Esophagus (tissue), 2 donors: ENCODE measurements at regions not wholly inside any gene's neighbourhood (a gene's known extent, or its start where the extent isn't known, plus 50 kb on each side); places are given as distances from the start of the nearest gene placed in this dataset.
"Not testable (repeated sequence)": the region's sequence is repeated elsewhere in the genome, so short reads cannot be mapped to it uniquely, and the experiment has no call there.

Source experiments
- H3K27ac ChIP-seq, 2 donors: one replicate each; pipeline ENCODE4 v1.5.1; 2013; ENCODE audit warnings: low read depth in 2 of 2, mild to moderate bottlenecking in 2 of 2, inconsistent platforms in 1 of 2, low read length in 1 of 2, moderate library complexity in 1 of 2
- H3K27me3 ChIP-seq, 2 donors: one replicate each; pipeline ENCODE4 v1.6.1; 2013; ENCODE audit warnings: low read length in 2 of 2, control low read depth in 1 of 2, mild to moderate bottlenecking in 1 of 2; ENCODE audit not compliant: insufficient read depth in 2 of 2, control insufficient read depth in 1 of 2
- H3K36me3 ChIP-seq, 2 donors: one replicate each; pipeline ENCODE4 v1.6.1; 2013; ENCODE audit warnings: low read length in 1 of 2; ENCODE audit not compliant: control insufficient read depth in 2 of 2, insufficient read depth in 2 of 2
- H3K4me1 ChIP-seq, 2 donors: one replicate each; pipeline ENCODE4 v1.6.1; 2013; ENCODE audit warnings: low read length in 1 of 2; ENCODE audit not compliant: control insufficient read depth in 2 of 2, insufficient read depth in 2 of 2
- H3K4me3 ChIP-seq, 2 donors: one replicate each; pipeline ENCODE4 v1.5.1; 2013; ENCODE audit warnings: low read length in 2 of 2, mild to moderate bottlenecking in 2 of 2, low read depth in 1 of 2, moderate library complexity in 1 of 2
- H3K9me3 ChIP-seq, 2 donors: one replicate each; pipeline ENCODE4 v1.6.1; 2013; ENCODE audit warnings: mild to moderate bottlenecking in 2 of 2, low read depth in 1 of 2, low read length in 1 of 2, moderate library complexity in 1 of 2; ENCODE audit not compliant: control insufficient read depth in 2 of 2, insufficient read depth in 1 of 2
- WGBS, 2 donors: extraction: QIAGEN DNeasy Blood & Tissue Kit; methylation state at CpG; one replicate each; pipeline ENCODE4 v1.1.7; 2013; 5-methylcytosine and 5-hydroxymethylcytosine counted together
- donor health status: healthy with polysubstance abuse.
- donor health status: Bipolar disorder and iron deficiency.

DNA sequence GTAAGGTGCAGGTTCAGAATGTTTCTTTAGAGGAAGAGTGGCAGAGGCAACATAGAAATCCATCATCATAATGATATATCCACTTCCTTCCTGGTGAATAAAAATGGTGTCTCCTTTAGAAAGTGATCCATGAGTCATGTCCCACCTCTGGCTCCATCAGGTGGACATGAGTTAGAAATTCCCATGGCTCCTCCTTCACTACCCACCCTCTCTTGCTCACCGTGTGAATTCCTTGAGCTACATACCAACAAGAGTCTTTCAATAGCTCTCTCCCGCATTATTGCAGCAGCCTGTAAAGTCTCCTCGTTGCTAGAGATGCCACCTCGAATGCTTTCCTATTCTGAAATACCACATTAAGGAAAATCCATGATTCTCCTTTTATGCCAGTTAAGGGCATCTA lies 317.6 kb downstream of the LNPK start:
- no peaks in the 10 kb centered on the region for H3K9me3 ChIP-seq
- no peaks in the 10 kb centered on the region for H3K4me1 ChIP-seq
- no peak overlapping the region for H3K27ac ChIP-seq
- no peaks in the 10 kb centered on the region for H3K36me3 ChIP-seq
- H3K27me3 ChIP-seq, result peaks cover 0 to 3% of the 10 kb centered on the region in 2 donors
- 69 to 70% methylated on average over 4 of the region's 4 CpGs for WGBS, 2 donors
- no peak overlapping the region for H3K4me3 ChIP-seq

GRCh38 chr2:175679728-175680127 lies 322.3 kb downstream of the LNPK start:
- 62 to 65% methylated on average over 2 of the region's 2 CpGs for WGBS, 2 donors
- Histone ChIP-seq H3K36me3 (no peaks in the 10 kb centered on the region), H3K27ac (no peak overlapping the region), H3K9me3 (no peaks in the 10 kb centered on the region), H3K27me3 (peaks cover 0 to under 1% of the 10 kb centered on the region in 2 donors), H3K4me1 (no peaks in the 10 kb centered on the region), H3K4me3 (no peak overlapping the region)

- Histone ChIP-seq H3K27ac (no peak overlapping the region), H3K9me3 (no peaks in the 10 kb centered on the region), H3K27me3 (no peaks in the 10 kb centered on the region), H3K36me3 (no peaks in the 10 kb centered on the region), H3K4me1 (no peaks in the 10 kb centered on the region), H3K4me3 (no peak overlapping the region)
- 80 to 81% methylated on average over 4 of the region's 4 CpGs for WGBS, 2 donors
These were observed 322.8 kb downstream of the LNPK start for GRCh38 chr2:175679231-175679630.

DNA sequence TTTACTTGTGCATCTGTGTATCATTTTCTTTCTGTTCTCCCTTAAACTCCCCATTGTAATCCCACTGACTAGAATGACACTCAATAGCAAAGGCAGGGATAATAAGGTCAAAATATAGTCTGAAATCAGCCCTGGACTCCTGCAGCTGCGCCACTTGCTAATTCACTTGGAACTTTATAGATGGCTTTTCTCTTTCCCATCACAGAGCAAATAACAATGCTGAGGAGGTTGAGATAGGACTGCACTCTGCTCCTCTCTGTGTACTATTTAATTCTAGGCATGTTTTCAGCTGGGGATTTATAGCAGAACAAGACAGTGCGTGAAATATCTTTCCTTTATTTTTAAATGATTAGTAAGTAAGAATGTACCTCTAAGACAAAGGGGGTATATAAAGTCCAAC lies 324.2 kb downstream of the LNPK start:
- Histone ChIP-seq H3K27ac (no peak overlapping the region), H3K4me1 (no peaks in the 10 kb centered on the region), H3K4me3 (no peak overlapping the region), H3K9me3 (no peaks in the 10 kb centered on the region), H3K36me3 (no peaks in the 10 kb centered on the region), H3K27me3 (no peaks in the 10 kb centered on the region)
- 82 to 85% methylated on average over 2 of the region's 2 CpGs for WGBS, 2 donors

GRCh38 chr2:175676813-175677212 lies 325.3 kb downstream of the LNPK start:
- Histone ChIP-seq H3K27ac (no peak overlapping the region), H3K4me1 (no peaks in the 10 kb centered on the region), H3K9me3 (no peaks in the 10 kb centered on the region), H3K27me3 (no peaks in the 10 kb centered on the region), H3K36me3 (no peaks in the 10 kb centered on the region), H3K4me3 (no peak overlapping the region)
- 61 to 77% methylated on average over 3 of the region's 3 CpGs for WGBS, 2 donors

- not testable (repeated sequence) for H3K27ac ChIP-seq, H3K4me1 ChIP-seq, H3K9me3 ChIP-seq, H3K4me3 ChIP-seq, H3K27me3 ChIP-seq, H3K36me3 ChIP-seq
- WGBS, 2 donors, result 67 to 77% methylated on average over 7 of the region's 7 CpGs
These were observed 333.3 kb downstream of the LNPK start for GRCh38 chr2:175668804-175669203.

GRCh38 chr2:175662335-175662734 lies 339.7 kb downstream of the LNPK start:
- no peak overlapping the region for H3K27ac ChIP-seq
- 81 to 92% methylated on average over 1 of the region's 1 CpG for WGBS, 2 donors
- no peaks in the 10 kb centered on the region for H3K9me3 ChIP-seq
- no peaks in the 10 kb centered on the region for H3K27me3 ChIP-seq
- no peaks in the 10 kb centered on the region for H3K4me1 ChIP-seq
- H3K36me3 ChIP-seq, result no peaks in the 10 kb centered on the region
- no peak overlapping the region for H3K4me3 ChIP-seq

- no peaks in the 10 kb centered on the region for H3K36me3 ChIP-seq
- H3K27ac ChIP-seq, result no peak overlapping the region
- H3K4me3 ChIP-seq, result no peak overlapping the region
- H3K9me3 ChIP-seq, result peaks cover 0 to 10% of the 10 kb centered on the region in 2 donors
- 0 to 18% methylated on average over 1 of the region's 1 CpG for WGBS, 2 donors
- no peaks in the 10 kb centered on the region for H3K27me3 ChIP-seq
- no peaks in the 10 kb centered on the region for H3K4me1 ChIP-seq
These were observed 353.4 kb downstream of the LNPK start for GRCh38 chr2:175648577-175649063.

DNA sequence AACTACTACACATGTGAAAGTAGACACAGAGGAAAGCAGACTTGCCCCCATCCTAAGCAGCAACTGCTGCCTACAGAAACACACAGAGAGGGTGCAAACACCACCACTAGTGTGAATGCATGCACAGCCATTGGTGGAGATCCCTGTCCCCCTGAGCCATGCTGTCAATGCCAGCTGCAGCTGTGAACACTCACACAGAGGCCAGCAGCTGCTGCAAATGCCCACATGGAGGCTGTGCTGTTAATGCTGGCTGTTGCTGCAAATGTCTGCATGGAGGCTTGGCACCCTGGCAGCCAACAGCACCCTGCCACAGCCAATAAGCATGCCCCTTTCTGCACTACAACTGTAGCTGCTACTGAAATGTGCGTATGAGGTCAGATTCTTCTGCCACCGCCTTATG lies 355.0 kb downstream of the LNPK start:
- no peaks in the 10 kb centered on the region for H3K4me1 ChIP-seq
- no peaks in the 10 kb centered on the region for H3K36me3 ChIP-seq
- H3K27me3 ChIP-seq, result no peaks in the 10 kb centered on the region
- H3K27ac ChIP-seq, result no peak overlapping the region
- H3K4me3 ChIP-seq, result no peak overlapping the region
- WGBS, 2 donors, result 96% methylated on average over 2 of the region's 2 CpGs
- H3K9me3 ChIP-seq, result peaks cover 0 to 10% of the 10 kb centered on the region in 2 donors

GRCh38 chr2:175640655-175641054 lies 361.4 kb downstream of the LNPK start:
- Histone ChIP-seq H3K27me3 (no peaks in the 10 kb centered on the region), H3K27ac (no peak overlapping the region), H3K36me3 (no peaks in the 10 kb centered on the region), H3K4me3 (no peak overlapping the region), H3K9me3 (no peaks in the 10 kb centered on the region), H3K4me1 (no peaks in the 10 kb centered on the region)
- 91 to 92% methylated on average over 2 of the region's 2 CpGs for WGBS, 2 donors
